ENCODE measurements at regions not wholly inside any gene's neighbourhood (a gene's known extent, or its start where the extent isn't known, plus 50 kb on each side); places are given as distances from the start of the nearest gene placed in this dataset.

- Histone ChIP-seq H3K4me3 (ENCODE audit: low read depth, low read length) (no peak overlapping the region), H3K4me1 (ENCODE audit: control insufficient read depth, insufficient read depth, low read length) (0 out of 2 replicates have a peak, but pooled peaks cover 4% of the 10 kb centered on the region), H3K27me3 (ENCODE audit: control insufficient read depth, insufficient read depth, low read length) (no peaks in the 10 kb centered on the region), H3K9ac (ENCODE audit: low read depth, low read length) (no peak overlapping the region), H3K36me3 (ENCODE audit: control insufficient read depth, insufficient read depth, low read length) (no peaks in the 10 kb centered on the region), H3K9me3 (ENCODE audit: control insufficient read depth, insufficient read depth, low read length) (no peaks in the 10 kb centered on the region), H3K27ac (ENCODE audit: low read depth, low read length) (no peak overlapping the region)
These were observed 241.4 kb upstream of the SLC24A2 start for GRCh38 chr9:20030221-20030620.

DNA sequence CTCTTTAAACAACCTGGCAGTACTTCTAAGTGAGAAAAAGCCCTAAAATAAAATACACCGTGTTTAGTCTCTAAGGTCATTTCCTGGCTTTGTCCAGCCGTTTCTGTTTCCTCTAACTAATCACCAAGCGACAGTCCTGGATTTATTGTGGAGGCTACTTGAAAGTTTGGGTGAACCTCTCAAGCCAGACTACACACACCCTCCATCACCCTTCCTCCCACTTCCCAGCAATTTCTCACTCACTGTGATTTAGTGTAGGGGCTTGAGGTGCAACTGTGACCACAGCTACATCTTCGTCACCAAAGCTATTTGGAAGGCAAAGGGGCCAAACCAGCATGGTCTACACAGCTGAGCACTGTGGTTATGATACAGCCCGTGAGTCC, 240.0 kb upstream of the SLC24A2 start:
- Histone ChIP-seq H3K36me3 (ENCODE audit: control insufficient read depth, insufficient read depth, low read length) (no peaks in the 10 kb centered on the region), H3K4me1 (ENCODE audit: control insufficient read depth, insufficient read depth, low read length) (0 out of 2 replicates have a peak, but pooled peaks cover 8% of the 10 kb centered on the region), H3K27ac (ENCODE audit: low read depth, low read length) (no peak overlapping the region), H3K9me3 (ENCODE audit: control insufficient read depth, insufficient read depth, low read length) (no peaks in the 10 kb centered on the region), H3K4me3 (ENCODE audit: low read depth, low read length) (no peak overlapping the region), H3K27me3 (ENCODE audit: control insufficient read depth, insufficient read depth, low read length) (no peaks in the 10 kb centered on the region), H3K9ac (ENCODE audit: low read depth, low read length) (no peak overlapping the region)

DNA sequence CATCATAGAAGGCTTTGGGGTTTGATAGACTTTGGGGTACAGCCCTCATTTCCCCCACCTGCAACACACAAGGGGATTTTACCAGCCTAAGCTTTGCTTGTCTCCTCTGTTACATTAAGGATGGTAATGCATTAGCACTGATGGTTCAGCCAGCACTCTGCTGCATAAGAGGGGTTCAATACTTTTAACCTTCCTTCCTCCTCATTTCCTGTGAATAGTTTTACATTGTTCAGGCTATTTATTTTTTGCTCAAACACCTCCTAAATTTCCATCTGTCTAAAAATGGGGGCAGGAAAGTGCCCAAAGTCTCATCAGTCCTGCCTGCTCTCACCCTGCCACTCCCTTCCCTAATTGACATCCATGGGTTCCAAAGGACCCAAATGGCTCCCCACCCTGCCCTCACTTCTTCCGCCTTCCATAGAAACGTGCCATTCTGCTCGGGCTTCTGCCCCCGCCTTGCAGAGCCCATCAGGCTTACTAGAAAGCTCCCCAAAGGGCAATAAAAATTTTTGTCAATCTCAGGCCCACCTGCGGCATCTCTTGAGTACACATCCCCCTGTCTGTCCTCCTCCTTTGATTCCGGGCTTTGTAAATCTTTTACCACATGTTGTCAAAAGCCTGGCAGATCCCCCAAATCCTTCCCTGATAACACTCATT, 239.5 kb upstream of the SLC24A2 start:
- no peak overlapping the region for H3K27ac ChIP-seq (ENCODE audit: low read depth, low read length)
- H3K27me3 ChIP-seq (ENCODE audit: control insufficient read depth, insufficient read depth, low read length), result no peaks in the 10 kb centered on the region
- H3K4me3 ChIP-seq (ENCODE audit: low read depth, low read length), result no peak overlapping the region
- no peaks in the 10 kb centered on the region for H3K9me3 ChIP-seq (ENCODE audit: control insufficient read depth, insufficient read depth, low read length)
- no peaks in the 10 kb centered on the region for H3K36me3 ChIP-seq (ENCODE audit: control insufficient read depth, insufficient read depth, low read length)
- H3K9ac ChIP-seq (ENCODE audit: low read depth, low read length), result no peak overlapping the region
- 0 out of 2 replicates have a peak, but pooled peaks cover 8% of the 10 kb centered on the region for H3K4me1 ChIP-seq (ENCODE audit: control insufficient read depth, insufficient read depth, low read length)

DNA sequence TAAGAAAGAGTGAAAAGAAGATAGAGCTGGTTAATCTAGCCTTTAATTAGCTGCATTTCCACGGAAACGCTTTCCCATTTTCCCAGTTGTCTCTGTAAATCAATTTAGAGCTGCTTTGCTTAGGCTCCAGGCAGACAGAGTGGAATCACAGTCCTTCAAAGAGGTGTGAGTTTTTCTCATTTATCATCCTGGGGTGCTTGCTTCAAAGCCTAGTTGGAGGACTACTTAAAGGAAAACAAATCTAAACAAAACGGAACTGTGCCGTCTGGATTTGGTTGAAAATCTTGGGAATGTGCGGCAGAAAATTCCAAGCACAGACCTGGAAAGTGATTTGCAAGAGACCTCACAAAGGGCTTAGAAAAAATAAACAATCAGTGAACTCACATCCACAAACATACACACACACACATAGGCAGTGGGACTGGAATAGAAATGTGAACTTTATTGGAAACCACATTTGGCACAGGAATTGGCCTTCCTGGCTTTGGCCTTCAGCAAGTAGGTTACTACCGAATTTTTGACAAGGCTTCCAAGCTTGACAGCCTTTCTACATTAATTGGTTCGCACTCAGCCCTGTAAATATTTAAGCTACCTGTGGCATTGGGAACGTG, 235.2 kb upstream of the SLC24A2 start:
- H3K9me3 ChIP-seq (ENCODE audit: control insufficient read depth, insufficient read depth, low read length), result no peaks in the 10 kb centered on the region
- no peak overlapping the region for H3K4me3 ChIP-seq (ENCODE audit: low read depth, low read length)
- H3K36me3 ChIP-seq (ENCODE audit: control insufficient read depth, insufficient read depth, low read length), result no peaks in the 10 kb centered on the region
- no peak overlapping the region for H3K9ac ChIP-seq (ENCODE audit: low read depth, low read length)
- H3K4me1 ChIP-seq (ENCODE audit: control insufficient read depth, insufficient read depth, low read length), result 0 out of 2 replicates have a peak, but pooled peaks cover 3% of the 10 kb centered on the region
- no peaks in the 10 kb centered on the region for H3K27me3 ChIP-seq (ENCODE audit: control insufficient read depth, insufficient read depth, low read length)
- H3K27ac ChIP-seq (ENCODE audit: low read depth, low read length), result no peak overlapping the region

DNA sequence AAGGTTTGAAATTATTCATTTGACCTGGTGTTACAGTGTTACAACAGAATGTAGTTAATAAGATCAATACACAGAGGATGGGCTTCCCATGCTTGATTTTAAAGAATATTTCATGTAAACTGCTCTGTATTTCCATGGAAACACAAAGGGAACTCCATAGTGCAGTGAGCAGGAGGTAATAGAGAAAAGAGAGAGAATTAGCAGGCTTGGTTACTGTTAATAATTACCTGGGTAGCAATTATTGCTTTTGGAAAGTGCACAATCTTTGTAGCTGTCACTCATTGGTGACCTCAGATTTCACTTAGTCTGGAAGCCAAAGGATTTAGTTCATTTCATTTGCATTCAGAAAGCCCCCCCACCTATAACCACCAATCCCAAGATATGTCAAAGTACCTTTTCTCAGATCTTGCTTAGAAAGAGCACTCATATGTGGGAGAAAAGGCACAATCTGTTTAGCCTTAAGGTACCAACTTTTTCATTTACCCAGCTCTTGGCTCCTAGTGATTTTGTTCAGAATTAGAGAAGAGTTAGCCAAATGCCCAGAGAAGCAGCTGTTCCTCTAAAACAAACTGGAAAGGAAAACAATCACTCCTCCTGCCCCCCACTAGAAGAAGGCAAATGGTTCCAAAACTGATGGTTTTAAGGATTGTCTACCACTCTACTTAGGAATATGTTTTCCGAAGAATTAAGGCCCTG, 234.5 kb upstream of the SLC24A2 start:
- Histone ChIP-seq H3K4me3 (ENCODE audit: low read depth, low read length) (no peak overlapping the region), H3K27ac (ENCODE audit: low read depth, low read length) (no peak overlapping the region), H3K36me3 (ENCODE audit: control insufficient read depth, insufficient read depth, low read length) (no peaks in the 10 kb centered on the region), H3K4me1 (ENCODE audit: control insufficient read depth, insufficient read depth, low read length) (0 out of 2 replicates have a peak, but pooled peaks cover 3% of the 10 kb centered on the region), H3K9me3 (ENCODE audit: control insufficient read depth, insufficient read depth, low read length) (no peaks in the 10 kb centered on the region), H3K27me3 (ENCODE audit: control insufficient read depth, insufficient read depth, low read length) (no peaks in the 10 kb centered on the region), H3K9ac (ENCODE audit: low read depth, low read length) (no peak overlapping the region)

- Histone ChIP-seq H3K27ac (ENCODE audit: low read depth, low read length) (no peak overlapping the region), H3K9ac (ENCODE audit: low read depth, low read length) (no peak overlapping the region), H3K27me3 (ENCODE audit: control insufficient read depth, insufficient read depth, low read length) (no peaks in the 10 kb centered on the region), H3K9me3 (ENCODE audit: control insufficient read depth, insufficient read depth, low read length) (no peaks in the 10 kb centered on the region), H3K4me1 (ENCODE audit: control insufficient read depth, insufficient read depth, low read length) (0 out of 2 replicates have a peak, but pooled peaks cover 3% of the 10 kb centered on the region), H3K36me3 (ENCODE audit: control insufficient read depth, insufficient read depth, low read length) (no peaks in the 10 kb centered on the region), H3K4me3 (ENCODE audit: low read depth, low read length) (no peak overlapping the region)
These were observed 233.6 kb upstream of the SLC24A2 start for GRCh38 chr9:20022410-20022809.

- H3K36me3 ChIP-seq (ENCODE audit: control insufficient read depth, insufficient read depth, low read length), result no peaks in the 10 kb centered on the region
- no peak overlapping the region for H3K27ac ChIP-seq (ENCODE audit: low read depth, low read length)
- H3K27me3 ChIP-seq (ENCODE audit: control insufficient read depth, insufficient read depth, low read length), result no peaks in the 10 kb centered on the region
- 0 out of 2 replicates have a peak, but pooled peaks cover under 1% of the 10 kb centered on the region for H3K9me3 ChIP-seq (ENCODE audit: control insufficient read depth, insufficient read depth, low read length)
- peaks cover 8% of the 10 kb centered on the region for H3K4me1 ChIP-seq (ENCODE audit: control insufficient read depth, insufficient read depth, low read length)
- no peak overlapping the region for H3K9ac ChIP-seq (ENCODE audit: low read depth, low read length)
- no peak overlapping the region for H3K4me3 ChIP-seq (ENCODE audit: low read depth, low read length)
These were observed 227.8 kb upstream of the SLC24A2 start for GRCh38 chr9:20016611-20017010.

GRCh38 chr9:20015427-20015931, 226.6 kb upstream of the SLC24A2 start:
- peaks cover 8% of the 10 kb centered on the region for H3K4me1 ChIP-seq (ENCODE audit: control insufficient read depth, insufficient read depth, low read length)
- H3K4me3 ChIP-seq (ENCODE audit: low read depth, low read length), result no peak overlapping the region
- no peak overlapping the region for H3K9ac ChIP-seq (ENCODE audit: low read depth, low read length)
- H3K36me3 ChIP-seq (ENCODE audit: control insufficient read depth, insufficient read depth, low read length), result no peaks in the 10 kb centered on the region
- H3K27ac ChIP-seq (ENCODE audit: low read depth, low read length), result no peak overlapping the region
- no peaks in the 10 kb centered on the region for H3K27me3 ChIP-seq (ENCODE audit: control insufficient read depth, insufficient read depth, low read length)
- peaks cover 3% of the 10 kb centered on the region; the same call in 1 of the 2 replicates for H3K9me3 ChIP-seq (ENCODE audit: control insufficient read depth, insufficient read depth, low read length)

DNA sequence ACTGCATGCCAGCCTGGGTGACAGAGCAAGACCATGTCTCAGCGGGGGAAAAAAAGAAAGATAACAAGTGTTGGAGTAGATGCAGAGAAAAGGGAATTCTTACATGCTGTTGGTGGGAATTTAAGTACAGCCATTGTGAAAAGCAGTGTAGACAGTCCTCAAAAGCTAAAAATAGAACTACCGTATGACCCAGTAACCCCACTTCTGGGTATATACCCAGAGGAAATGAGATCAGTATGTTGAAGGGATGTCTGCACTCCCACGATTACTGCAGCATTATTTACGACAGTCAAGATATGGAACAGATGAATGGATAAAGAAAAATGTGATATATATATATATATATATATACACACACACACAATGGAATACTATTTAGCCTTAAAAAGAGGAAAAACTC, 225.3 kb upstream of the SLC24A2 start:
- no peaks in the 10 kb centered on the region for H3K36me3 ChIP-seq (ENCODE audit: control insufficient read depth, insufficient read depth, low read length)
- H3K27ac ChIP-seq (ENCODE audit: low read depth, low read length), result no peak overlapping the region

DNA sequence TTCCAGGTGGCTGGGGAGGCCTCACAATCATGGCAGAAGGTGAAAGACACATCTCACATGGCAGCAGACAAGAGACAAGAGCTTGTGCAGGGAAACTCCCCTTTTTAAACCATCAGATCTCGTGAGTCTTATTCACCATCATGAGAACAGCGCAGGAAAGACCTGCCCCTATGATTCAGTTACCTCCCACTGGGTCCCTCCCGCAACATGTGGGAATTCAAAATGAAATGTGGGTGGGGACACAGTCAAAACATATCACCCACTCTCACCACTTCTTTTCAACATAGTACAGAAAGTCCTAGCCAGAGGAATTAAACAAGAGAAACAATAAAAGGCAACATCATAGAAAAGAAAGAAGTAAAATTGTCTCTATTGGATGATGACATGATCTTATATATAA, 223.4 kb upstream of the SLC24A2 start:
- peaks cover 3% of the 10 kb centered on the region; the same call in 1 of the 2 replicates for H3K9me3 ChIP-seq (ENCODE audit: control insufficient read depth, insufficient read depth, low read length)
- H3K27ac ChIP-seq (ENCODE audit: low read depth, low read length), result no peak overlapping the region
- H3K27me3 ChIP-seq (ENCODE audit: control insufficient read depth, insufficient read depth, low read length), result no peaks in the 10 kb centered on the region
- no peak overlapping the region for H3K9ac ChIP-seq (ENCODE audit: low read depth, low read length)
- H3K36me3 ChIP-seq (ENCODE audit: control insufficient read depth, insufficient read depth, low read length), result no peaks in the 10 kb centered on the region
- H3K4me3 ChIP-seq (ENCODE audit: low read depth, low read length), result no peak overlapping the region
- H3K4me1 ChIP-seq (ENCODE audit: control insufficient read depth, insufficient read depth, low read length), result peaks cover 8% of the 10 kb centered on the region

More for the DNA sequence above, 225.3 kb upstream of the SLC24A2 start:
- peaks cover 3% of the 10 kb centered on the region; the same call in 1 of the 2 replicates for H3K9me3 ChIP-seq (ENCODE audit: control insufficient read depth, insufficient read depth, low read length)
- H3K4me3 ChIP-seq (ENCODE audit: low read depth, low read length), result no peak overlapping the region
- H3K9ac ChIP-seq (ENCODE audit: low read depth, low read length), result no peak overlapping the region
- H3K4me1 ChIP-seq (ENCODE audit: control insufficient read depth, insufficient read depth, low read length), result peaks cover 8% of the 10 kb centered on the region
- no peaks in the 10 kb centered on the region for H3K27me3 ChIP-seq (ENCODE audit: control insufficient read depth, insufficient read depth, low read length)

- Histone ChIP-seq H3K9me3 (ENCODE audit: control insufficient read depth, insufficient read depth, low read length) (peaks cover 3% of the 10 kb centered on the region; the same call in 1 of the 2 replicates), H3K9ac (ENCODE audit: low read depth, low read length) (no peak overlapping the region), H3K4me3 (ENCODE audit: low read depth, low read length) (no peak overlapping the region), H3K36me3 (ENCODE audit: control insufficient read depth, insufficient read depth, low read length) (no peaks in the 10 kb centered on the region), H3K27me3 (ENCODE audit: control insufficient read depth, insufficient read depth, low read length) (no peaks in the 10 kb centered on the region), H3K27ac (ENCODE audit: low read depth, low read length) (no peak overlapping the region), H3K4me1 (ENCODE audit: control insufficient read depth, insufficient read depth, low read length) (no peaks in the 10 kb centered on the region)
These were observed 220.8 kb upstream of the SLC24A2 start for GRCh38 chr9:20009606-20010005.
